ENCODE measurements at regions not wholly inside any gene's neighbourhood (a gene's known extent, or its start where the extent isn't known, plus 50 kb on each side); places are given as distances from the start of the nearest gene placed in this dataset.

DNA sequence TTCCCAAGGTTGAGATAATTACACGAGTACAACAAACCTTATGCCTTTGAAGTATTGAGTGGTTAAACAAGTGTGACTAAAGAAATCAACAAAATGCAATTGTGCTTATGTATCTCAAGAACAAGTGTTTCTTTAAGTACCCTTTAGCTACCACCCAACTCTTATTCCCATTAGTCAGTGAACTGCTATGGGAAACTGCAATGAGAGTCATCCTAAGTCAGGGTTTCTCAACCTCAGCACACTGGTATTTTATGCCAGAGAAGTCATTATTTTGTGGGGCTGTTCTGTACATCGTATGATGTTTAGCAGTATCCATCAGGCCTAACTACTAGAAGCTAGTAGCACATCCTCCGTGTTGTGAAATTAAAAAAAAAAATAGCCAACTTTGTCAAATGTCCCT lies 549.1 kb upstream of the BOD1L1 start:
- Mint-ChIP-seq H3K9me3 (ENCODE audit: unreplicated experiment) (no peaks in the 10 kb centered on the region), H3K4me3 (ENCODE audit: unreplicated experiment) (no peak overlapping the region), H3K27me3 (ENCODE audit: unreplicated experiment) (no peaks in the 10 kb centered on the region), H3K4me1 (ENCODE audit: unreplicated experiment) (peaks cover 22% of the 10 kb centered on the region), H3K27ac (ENCODE audit: unreplicated experiment) (no peak overlapping the region), H3K36me3 (ENCODE audit: unreplicated experiment) (no peaks in the 10 kb centered on the region)
- DNase-seq (ENCODE audit: extremely low spot score, unreplicated experiment) = no peak
- TF ChIP-seq, protein P1, sequence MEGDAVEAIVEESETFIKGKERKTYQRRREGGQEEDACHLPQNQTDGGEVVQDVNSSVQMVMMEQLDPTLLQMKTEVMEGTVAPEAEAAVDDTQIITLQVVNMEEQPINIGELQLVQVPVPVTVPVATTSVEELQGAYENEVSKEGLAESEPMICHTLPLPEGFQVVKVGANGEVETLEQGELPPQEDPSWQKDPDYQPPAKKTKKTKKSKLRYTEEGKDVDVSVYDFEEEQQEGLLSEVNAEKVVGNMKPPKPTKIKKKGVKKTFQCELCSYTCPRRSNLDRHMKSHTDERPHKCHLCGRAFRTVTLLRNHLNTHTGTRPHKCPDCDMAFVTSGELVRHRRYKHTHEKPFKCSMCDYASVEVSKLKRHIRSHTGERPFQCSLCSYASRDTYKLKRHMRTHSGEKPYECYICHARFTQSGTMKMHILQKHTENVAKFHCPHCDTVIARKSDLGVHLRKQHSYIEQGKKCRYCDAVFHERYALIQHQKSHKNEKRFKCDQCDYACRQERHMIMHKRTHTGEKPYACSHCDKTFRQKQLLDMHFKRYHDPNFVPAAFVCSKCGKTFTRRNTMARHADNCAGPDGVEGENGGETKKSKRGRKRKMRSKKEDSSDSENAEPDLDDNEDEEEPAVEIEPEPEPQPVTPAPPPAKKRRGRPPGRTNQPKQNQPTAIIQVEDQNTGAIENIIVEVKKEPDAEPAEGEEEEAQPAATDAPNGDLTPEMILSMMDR (IDR thresholded peaks at IDR 0.05) = no peak

DNA sequence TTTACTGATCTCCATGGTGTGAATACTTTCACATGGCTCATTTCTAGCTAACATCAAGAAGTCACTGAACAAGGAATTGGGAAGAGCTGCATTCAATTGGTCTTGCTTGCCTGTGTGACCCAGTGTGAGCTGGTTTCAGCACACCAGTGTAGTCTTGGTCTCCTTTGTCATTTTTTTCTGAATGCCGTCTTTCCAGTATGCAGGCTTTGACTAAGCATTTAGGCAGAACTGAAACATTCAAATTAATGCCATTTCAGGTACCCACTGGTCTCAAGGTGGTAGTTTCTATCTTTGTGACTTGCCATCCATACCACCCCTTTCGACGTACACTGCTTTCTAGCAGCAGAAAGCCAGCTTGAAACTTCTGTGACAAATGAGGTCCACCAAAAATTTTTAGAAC lies 550.5 kb upstream of the BOD1L1 start:
- Mint-ChIP-seq H3K4me3 (ENCODE audit: unreplicated experiment) (no peak overlapping the region), H3K36me3 (ENCODE audit: unreplicated experiment) (no peaks in the 10 kb centered on the region), H3K4me1 (ENCODE audit: unreplicated experiment) (peaks cover 21% of the 10 kb centered on the region), H3K27ac (ENCODE audit: unreplicated experiment) (no peak overlapping the region), H3K9me3 (ENCODE audit: unreplicated experiment) (no peaks in the 10 kb centered on the region), H3K27me3 (ENCODE audit: unreplicated experiment) (no peaks in the 10 kb centered on the region)
- no peak for DNase-seq (ENCODE audit: extremely low spot score, unreplicated experiment)
- TF ChIP-seq, protein P1 (IDR thresholded peaks at IDR 0.05) = no peak

DNA sequence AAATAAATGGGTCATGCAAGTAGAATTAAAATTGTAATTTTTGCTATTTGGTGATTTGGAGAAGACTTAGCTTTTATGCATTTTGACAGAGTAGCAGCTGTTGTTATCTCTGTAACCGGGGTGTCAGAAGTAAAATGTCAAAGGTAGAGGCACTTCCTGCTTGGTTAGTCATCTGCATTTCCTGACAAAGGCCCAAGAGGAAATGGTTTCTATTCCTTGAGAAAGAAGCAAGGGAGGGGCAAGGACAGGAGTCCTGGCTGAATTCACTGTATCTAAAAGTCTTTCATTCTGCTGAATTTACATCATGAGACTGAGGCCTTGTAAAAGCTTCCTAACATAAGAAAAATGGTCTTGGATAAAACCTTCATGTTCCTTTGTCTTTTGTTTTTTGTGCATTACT lies 550.9 kb upstream of the BOD1L1 start:
- Mint-ChIP-seq H3K36me3 (ENCODE audit: unreplicated experiment) (no peaks in the 10 kb centered on the region), H3K4me1 (ENCODE audit: unreplicated experiment) (peaks cover 21% of the 10 kb centered on the region), H3K27ac (ENCODE audit: unreplicated experiment) (no peak overlapping the region), H3K27me3 (ENCODE audit: unreplicated experiment) (no peaks in the 10 kb centered on the region), H3K4me3 (ENCODE audit: unreplicated experiment) (no peak overlapping the region), H3K9me3 (ENCODE audit: unreplicated experiment) (no peaks in the 10 kb centered on the region)
- no peak for DNase-seq (ENCODE audit: extremely low spot score, unreplicated experiment)
- TF ChIP-seq, protein P1 (IDR thresholded peaks at IDR 0.05) = no peak

DNA sequence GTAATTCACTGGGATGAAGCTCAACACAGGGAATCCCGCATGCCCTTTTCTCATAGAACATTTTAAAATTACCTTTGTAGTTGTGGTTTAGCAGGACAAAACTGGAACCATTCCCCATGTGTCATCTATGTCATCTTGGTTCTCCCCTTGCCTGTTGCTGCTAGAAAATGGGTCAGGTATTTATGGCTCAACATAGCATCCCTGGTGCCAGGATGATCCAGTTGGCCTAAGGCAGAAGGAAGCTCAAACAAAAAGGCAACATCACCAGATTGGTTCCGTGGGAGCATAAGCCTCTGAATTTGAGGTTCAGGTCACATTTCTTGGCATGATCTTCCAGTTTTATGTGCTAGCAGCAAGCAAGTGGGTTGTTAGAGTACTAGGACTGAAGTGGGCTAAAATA lies 552.6 kb upstream of the BOD1L1 start:
- no peak overlapping the region for H3K4me3 Mint-ChIP-seq (ENCODE audit: unreplicated experiment)
- H3K27ac Mint-ChIP-seq (ENCODE audit: unreplicated experiment) = no peak overlapping the region
- TF ChIP-seq, protein P1 (IDR thresholded peaks at IDR 0.05) = no peak
- DNase-seq (ENCODE audit: extremely low spot score, unreplicated experiment) = no peak
- no peaks in the 10 kb centered on the region for H3K36me3 Mint-ChIP-seq (ENCODE audit: unreplicated experiment)
- H3K27me3 Mint-ChIP-seq (ENCODE audit: unreplicated experiment) = no peaks in the 10 kb centered on the region
- no peaks in the 10 kb centered on the region for H3K9me3 Mint-ChIP-seq (ENCODE audit: unreplicated experiment)
- peaks cover 21% of the 10 kb centered on the region for H3K4me1 Mint-ChIP-seq (ENCODE audit: unreplicated experiment)

DNA sequence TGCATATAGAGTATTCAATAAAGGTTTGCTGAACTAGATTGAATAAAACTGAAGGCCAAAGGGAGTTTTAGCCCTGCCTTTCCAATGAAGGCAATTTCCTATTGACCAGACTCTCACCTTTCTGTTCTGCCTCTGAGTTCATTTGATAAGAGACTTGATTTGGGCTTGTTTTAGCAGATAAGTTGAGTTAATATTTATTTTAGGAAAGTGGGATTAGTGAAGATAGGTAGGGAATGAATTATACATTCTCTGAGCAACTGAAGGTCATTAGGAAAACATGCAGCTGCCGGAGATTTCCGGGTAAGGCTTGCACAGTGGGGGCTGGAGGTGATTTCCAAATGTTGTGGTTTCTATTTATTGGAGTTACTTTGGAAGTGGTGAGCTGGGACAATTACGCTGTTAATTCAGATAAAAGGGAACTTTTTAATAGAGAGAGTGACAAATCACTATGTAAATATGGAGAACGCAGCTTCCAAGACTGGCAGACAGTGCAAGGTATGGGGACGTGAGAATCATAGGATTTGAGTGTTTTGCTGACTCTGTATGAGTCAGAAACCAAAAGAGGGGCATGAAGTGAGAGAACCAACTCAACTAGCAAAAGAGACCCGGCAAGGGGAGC lies 553.6 kb upstream of the BOD1L1 start:
- Mint-ChIP-seq H3K27ac (ENCODE audit: unreplicated experiment) (no peak overlapping the region), H3K4me3 (ENCODE audit: unreplicated experiment) (no peak overlapping the region), H3K27me3 (ENCODE audit: unreplicated experiment) (peaks cover 6% of the 10 kb centered on the region), H3K36me3 (ENCODE audit: unreplicated experiment) (no peaks in the 10 kb centered on the region), H3K4me1 (ENCODE audit: unreplicated experiment) (peaks cover 21% of the 10 kb centered on the region), H3K9me3 (ENCODE audit: unreplicated experiment) (no peaks in the 10 kb centered on the region)
- TF ChIP-seq, protein P1 (IDR thresholded peaks at IDR 0.05) = no peak
- no peak for DNase-seq (ENCODE audit: extremely low spot score, unreplicated experiment)
